ENCODE measurements at regions not wholly inside any gene's neighbourhood (a gene's known extent, or its start where the extent isn't known, plus 50 kb on each side); places are given as distances from the start of the nearest gene placed in this dataset.

GRCh38 chr1:118786454-118787155 is 201.5 kb downstream of the TBX15 start:
- no peak overlapping the region for H3K4me3 ChIP-seq (ENCODE audit: low read length)
- no peak for TF ChIP-seq CTCF (conservative IDR thresholded peaks at IDR 0.05; ENCODE audit: low read length)
- DNase-seq (ENCODE audit: low read depth): no peak

- DNase-seq (ENCODE audit: low read depth): peak; percentile 14
- TF ChIP-seq CTCF (conservative IDR thresholded peaks at IDR 0.05; ENCODE audit: low read length): no peak
These were observed 202.9 kb downstream of the TBX15 start for GRCh38 chr1:118785246-118785645.

GRCh38 chr1:118783095-118783758 is 204.9 kb downstream of the TBX15 start:
- DNase-seq (ENCODE audit: low read depth): no peak
- TF ChIP-seq CTCF (conservative IDR thresholded peaks at IDR 0.05; ENCODE audit: low read length): no peak
- H3K4me3 ChIP-seq (ENCODE audit: low read length): no peak overlapping the region

More at GRCh38 chr1:118785246-118785645, 202.9 kb downstream of the TBX15 start:
- H3K4me3 ChIP-seq (ENCODE audit: low read length): no peak overlapping the region

GRCh38 chr1:118773656-118774055 is 214.5 kb downstream of the TBX15 start:
- H3K4me3 ChIP-seq (ENCODE audit: low read length): no peak overlapping the region
- DNase-seq (ENCODE audit: low read depth): peak; percentile 1
- no peak for TF ChIP-seq CTCF (conservative IDR thresholded peaks at IDR 0.05; ENCODE audit: low read length)

GRCh38 chr1:118767971-118768370 is 220.2 kb downstream of the TBX15 start:
- no peak for TF ChIP-seq CTCF (conservative IDR thresholded peaks at IDR 0.05; ENCODE audit: low read length)
- DNase-seq (ENCODE audit: low read depth): no peak
- no peak overlapping the region for H3K4me3 ChIP-seq (ENCODE audit: low read length)

GRCh38 chr1:118753976-118754375 is 234.2 kb downstream of the TBX15 start:
- TF ChIP-seq CTCF (conservative IDR thresholded peaks at IDR 0.05; ENCODE audit: low read length): no peak
- H3K4me3 ChIP-seq (ENCODE audit: low read length): no peak overlapping the region
- DNase-seq (ENCODE audit: low read depth): no peak

GRCh38 chr1:118751166-118751565 is 237.0 kb downstream of the TBX15 start:
- no peak overlapping the region for H3K4me3 ChIP-seq (ENCODE audit: low read length)
- peak; percentile 4 for DNase-seq (ENCODE audit: low read depth)
- TF ChIP-seq CTCF (conservative IDR thresholded peaks at IDR 0.05; ENCODE audit: low read length): no peak

All from AG10803 (cell line).